GM21717 (cell line): ENCODE measurements at regions not wholly inside any gene's neighbourhood (a gene's known extent, or its start where the extent isn't known, plus 50 kb on each side); places are given as distances from the start of the nearest gene placed in this dataset.

Source experiments
- ATAC-seq: cut with Tn5 transposase; IDR thresholded peaks from one replicate; pipeline ENCODE4 v1.9.1; 2021; ENCODE audit warnings: mild to moderate bottlenecking, moderate library complexity; ENCODE audit not compliant: unreplicated experiment

- no peak for ATAC-seq
Observed at GRCh38 chr17:69878661-69879060, 196.4 kb upstream of the KCNJ16 start.

- no peak for ATAC-seq
Observed at GRCh38 chr17:69879576-69879975, 195.4 kb upstream of the KCNJ16 start.

GRCh38 chr17:69880591-69881112, 194.4 kb upstream of the KCNJ16 start:
- ATAC-seq: no peak

- no peak for ATAC-seq
Observed at GRCh38 chr17:69882281-69882680, 192.7 kb upstream of the KCNJ16 start.

- no peak for ATAC-seq
Observed at GRCh38 chr17:69883120-69883519, 191.9 kb upstream of the KCNJ16 start.

- ATAC-seq: no peak
Observed at GRCh38 chr17:69884356-69884755, 190.7 kb upstream of the KCNJ16 start.

GRCh38 chr17:69884846-69885245, 190.2 kb upstream of the KCNJ16 start:
- no peak for ATAC-seq

GRCh38 chr17:69898601-69899000, 176.4 kb upstream of the KCNJ16 start:
- no peak for ATAC-seq

- no peak for ATAC-seq
Observed at GRCh38 chr17:69900101-69900500, 174.9 kb upstream of the KCNJ16 start.

GRCh38 chr17:69900829-69901228, 174.2 kb upstream of the KCNJ16 start:
- no peak for ATAC-seq

GRCh38 chr17:69906306-69906705, 168.7 kb upstream of the KCNJ16 start:
- ATAC-seq: no peak

GRCh38 chr17:69907132-69907847, 167.7 kb upstream of the KCNJ16 start:
- no peak for ATAC-seq

- ATAC-seq: no peak
Observed at GRCh38 chr17:69908626-69909368, 166.2 kb upstream of the KCNJ16 start.

- ATAC-seq: no peak
Observed at GRCh38 chr17:69909389-69909788, 165.6 kb upstream of the KCNJ16 start.

- no peak for ATAC-seq
Observed at GRCh38 chr17:69912805-69913204, 162.2 kb upstream of the KCNJ16 start.

GRCh38 chr17:69913216-69913615, 161.8 kb upstream of the KCNJ16 start:
- no peak for ATAC-seq

GRCh38 chr17:69913616-69914015, 161.4 kb upstream of the KCNJ16 start:
- no peak for ATAC-seq

GRCh38 chr17:69914520-69914919, 160.5 kb upstream of the KCNJ16 start:
- no peak for ATAC-seq

- ATAC-seq: no peak
Observed at GRCh38 chr17:69916761-69917160, 158.3 kb upstream of the KCNJ16 start.

- no peak for ATAC-seq
Observed at GRCh38 chr17:69918164-69918563, 156.9 kb upstream of the KCNJ16 start.

- no peak for ATAC-seq
Observed at GRCh38 chr17:69919789-69920188, 155.2 kb upstream of the KCNJ16 start.

- ATAC-seq: no peak
Observed at GRCh38 chr17:69921046-69921445, 154.0 kb upstream of the KCNJ16 start.
